ENCODE measurements at regions not wholly inside any gene's neighbourhood (a gene's known extent, or its start where the extent isn't known, plus 50 kb on each side); places are given as distances from the start of the nearest gene placed in this dataset.

DNA sequence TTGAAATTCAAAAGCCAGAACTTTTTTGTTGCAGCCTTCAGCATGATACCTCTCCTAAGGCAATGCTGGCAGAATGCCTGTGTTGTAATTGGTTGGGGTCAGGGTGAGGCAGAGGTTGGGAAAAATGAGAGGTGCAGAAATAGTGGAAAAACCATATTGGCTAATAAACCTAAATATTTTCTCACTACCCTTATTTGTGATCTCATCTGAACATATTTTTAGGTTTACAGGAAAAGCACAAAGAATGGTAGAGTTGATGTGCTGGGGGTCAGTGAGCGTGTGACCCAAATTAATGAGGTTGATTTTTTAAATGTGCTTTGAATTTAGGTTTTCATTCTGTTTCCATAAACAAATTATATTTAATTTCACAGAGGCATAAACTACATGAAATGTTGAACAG lies 437.3 kb downstream of the HDGFL1 start:
- Histone ChIP-seq H3T11ph (ENCODE audit: low read length) (no peak overlapping the region), H3K4ac (ENCODE audit: low read depth, low read length) (no peak overlapping the region), H4K5ac (ENCODE audit: insufficient read length, low read depth, low read length) (no peak overlapping the region), H3K27ac (ENCODE audit: insufficient read length, low read depth, low read length) (no peak overlapping the region), H2BK12ac (ENCODE audit: insufficient read length, low read depth, low read length) (no peak overlapping the region), H4K91ac (ENCODE audit: insufficient read length, low read depth, low read length) (no peak overlapping the region), H3K4me1 (ENCODE audit: insufficient read depth, low read length) (peaks cover 6% of the 10 kb centered on the region; the same call in 1 of the 2 replicates), H2BK5ac (ENCODE audit: insufficient read length, low read length) (no peak overlapping the region), H3K4me2 (ENCODE audit: insufficient read depth, insufficient read length, low read length) (no peak overlapping the region), H3K14ac (ENCODE audit: insufficient read depth, low read length) (no peak overlapping the region), H3K18ac (ENCODE audit: insufficient read length, low read depth, low read length) (no peak overlapping the region), H3K79me2 (ENCODE audit: insufficient read depth, low read length) (no peaks in the 10 kb centered on the region), H2AFZ (ENCODE audit: low read length) (no peak overlapping the region), H2BK20ac (ENCODE audit: low read depth, low read length, poor library complexity, severe bottlenecking) (no peak overlapping the region), H3K23me2 (ENCODE audit: insufficient read length, low read depth, low read length, poor library complexity, severe bottlenecking) (no peaks in the 10 kb centered on the region), H3K9ac (ENCODE audit: extremely low read depth, insufficient read length, low read length) (no peak overlapping the region), H4K8ac (replicated peaks; ENCODE audit: insufficient read length, low read depth, low read length) (no peak overlapping the region), H3K27me3 (ENCODE audit: insufficient read depth, low read length) (no peaks in the 10 kb centered on the region), H2AK5ac (ENCODE audit: insufficient read length, low read length) (no peak overlapping the region), H4K20me1 (ENCODE audit: control insufficient read depth, insufficient read depth, insufficient read length) (no peaks in the 10 kb centered on the region), H2BK15ac (ENCODE audit: low read depth, low read length) (no peak overlapping the region), H2BK120ac (ENCODE audit: low read depth, low read length, poor library complexity, severe bottlenecking) (no peak overlapping the region), H3K79me1 (ENCODE audit: insufficient read depth, low read depth, low read length, poor library complexity, severe bottlenecking) (no peaks in the 10 kb centered on the region), H3K9me3 (ENCODE audit: control insufficient read depth, low read depth, low read length) (no peaks in the 10 kb centered on the region), H3K56ac (ENCODE audit: insufficient read length, low read depth, low read length) (no peak overlapping the region), H3K23ac (ENCODE audit: insufficient read length, low read depth, low read length) (no peak overlapping the region)
- no peak overlapping the region for H3K27ac Mint-ChIP-seq
- H3K9me3 Mint-ChIP-seq: no peaks in the 10 kb centered on the region
- H3K27me3 Mint-ChIP-seq (ENCODE audit: low read depth): no peaks in the 10 kb centered on the region
- WGBS (ENCODE audit: extremely low coverage, insufficient read length, low lambda C conversion rate): no CpG with 5 or more reads among the region's 1 CpG
- no peak overlapping the region for H3K4me3 Mint-ChIP-seq
- peaks cover 17 to 18% of the 10 kb centered on the region in 2 experiments for H3K4me1 Mint-ChIP-seq
- no peak for DNase-seq
- no peaks in the 10 kb centered on the region for H3K36me3 Mint-ChIP-seq (ENCODE audit: insufficient read depth in 1 of 3, low read depth in 3 of 3)
- TF ChIP-seq, protein P1, sequence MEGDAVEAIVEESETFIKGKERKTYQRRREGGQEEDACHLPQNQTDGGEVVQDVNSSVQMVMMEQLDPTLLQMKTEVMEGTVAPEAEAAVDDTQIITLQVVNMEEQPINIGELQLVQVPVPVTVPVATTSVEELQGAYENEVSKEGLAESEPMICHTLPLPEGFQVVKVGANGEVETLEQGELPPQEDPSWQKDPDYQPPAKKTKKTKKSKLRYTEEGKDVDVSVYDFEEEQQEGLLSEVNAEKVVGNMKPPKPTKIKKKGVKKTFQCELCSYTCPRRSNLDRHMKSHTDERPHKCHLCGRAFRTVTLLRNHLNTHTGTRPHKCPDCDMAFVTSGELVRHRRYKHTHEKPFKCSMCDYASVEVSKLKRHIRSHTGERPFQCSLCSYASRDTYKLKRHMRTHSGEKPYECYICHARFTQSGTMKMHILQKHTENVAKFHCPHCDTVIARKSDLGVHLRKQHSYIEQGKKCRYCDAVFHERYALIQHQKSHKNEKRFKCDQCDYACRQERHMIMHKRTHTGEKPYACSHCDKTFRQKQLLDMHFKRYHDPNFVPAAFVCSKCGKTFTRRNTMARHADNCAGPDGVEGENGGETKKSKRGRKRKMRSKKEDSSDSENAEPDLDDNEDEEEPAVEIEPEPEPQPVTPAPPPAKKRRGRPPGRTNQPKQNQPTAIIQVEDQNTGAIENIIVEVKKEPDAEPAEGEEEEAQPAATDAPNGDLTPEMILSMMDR (conservative IDR thresholded peaks at IDR 0.05): no peak
